ENCODE measurements at regions not wholly inside any gene's neighbourhood (a gene's known extent, or its start where the extent isn't known, plus 50 kb on each side); places are given as distances from the start of the nearest gene placed in this dataset.
A peak's percentile ranks its signal among the peaks of the same experiment; 100 is the strongest.

DNA sequence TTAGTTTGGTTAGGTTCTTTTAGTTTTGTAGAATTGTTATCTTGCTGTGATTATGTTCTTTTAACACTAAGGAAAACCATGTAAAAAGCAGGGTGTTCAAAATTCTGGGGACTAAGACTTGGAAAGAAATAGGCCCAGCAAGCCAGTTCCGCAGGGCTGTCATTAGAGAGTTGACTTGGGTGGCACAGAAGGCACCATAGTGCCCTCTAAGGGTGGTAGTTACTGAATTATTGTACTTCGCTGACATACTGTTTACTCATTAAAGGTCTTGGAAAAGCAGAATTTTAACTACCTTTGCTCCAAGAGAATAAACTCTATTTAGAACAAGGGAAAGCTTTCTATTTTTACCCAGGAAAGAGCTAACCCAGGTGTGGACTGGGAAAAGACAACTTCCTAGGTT is 86.5 kb downstream of the OTUD1 start:
- no peaks in the 10 kb centered on the region for H3K27me3 ChIP-seq (replicated peaks in 1 of 2; ENCODE audit: control insufficient read depth in 2 of 2, insufficient read depth in 2 of 2, low read length in 1 of 2)
- in situ Hi-C loops (cut with MboI) (no loop called here), intact Hi-C loops (cut with micrococcal nuclease; ENCODE audit: unreplicated experiment) (loop anchor here (1.0 to 5.0 kb wide), 3 partner anchors 177 to 368 kb away; no protein-coding TSS in a partner anchor)
- no peaks in the 10 kb centered on the region for H3K36me3 ChIP-seq (ENCODE audit: control insufficient read depth in 2 of 2, insufficient read depth in 2 of 2, low read length in 1 of 2)
- WGBS (ENCODE audit: insufficient coverage, insufficient replicate concordance, low lambda C conversion rate, missing lambda C conversion rate) = 38% methylated on average over 2 of the region's 2 CpGs
- ATAC-seq (peak; percentile 72), FAIRE-seq (no peak), DNase-seq (ENCODE audit: low read depth, low spot score) (no peak)
- H3K4me1 ChIP-seq (ENCODE audit: control insufficient read depth, insufficient read depth, low read length) = no peaks in the 10 kb centered on the region
- H3K27ac ChIP-seq (ENCODE audit: control insufficient read depth, insufficient read depth) = no peak overlapping the region
- H4K20me1 ChIP-seq (ENCODE audit: control insufficient read depth, insufficient read depth) = no peaks in the 10 kb centered on the region
- H3K4me2 ChIP-seq (ENCODE audit: control insufficient read depth, insufficient read depth) = no peak overlapping the region
- H3K9ac ChIP-seq (ENCODE audit: control insufficient read depth, insufficient read depth, low read length) = no peak overlapping the region
- no peak overlapping the region for H2AFZ ChIP-seq (ENCODE audit: control insufficient read depth, low read depth, low read length)
- CTCF ChIA-PET = interaction anchor here (3.7 kb wide), 1 partner anchor 211 kb away, joined by 13 read pairs; no protein-coding TSS in a partner anchor
- BruUV-seq (replicated peaks) = no TSS peak
- no peaks in the 10 kb centered on the region for H3K79me2 ChIP-seq (ENCODE audit: control insufficient read depth, insufficient read depth, low read length)
- SMC1A ChIA-PET (ENCODE audit: uncharacterized antibody, unreplicated experiment) = no interaction called here
- RAD21 ChIA-PET (ENCODE audit: unreplicated experiment) = interaction anchor here (1.2 kb wide), 1 partner anchor 210 kb away, joined by 3 read pairs; no protein-coding TSS in a partner anchor
- no peak overlapping the region for H3K4me3 ChIP-seq
- TF ChIP-seq CTCF (IDR thresholded peaks at IDR 0.05 in 2 of 3, conservative IDR thresholded peaks at IDR 0.05 in 1 of 3; ENCODE audit: control insufficient read depth in 2 of 3, extremely low read depth in 1 of 3, insufficient read depth in 1 of 3, low read depth in 3 of 3, low read length in 3 of 3) = peak; percentile 22 to 52 (median 50); a peak in 5 of 6 replicates
- no peak for TF ChIP-seq ASH2L (IDR thresholded peaks at IDR 0.05; ENCODE audit: borderline replicate concordance, low read depth)
- no peak for TF ChIP-seq PKNOX1 (IDR thresholded peaks at IDR 0.05)
- TF ChIP-seq SRF (IDR thresholded peaks at IDR 0.05; ENCODE audit: low read depth in 2 of 2, low read length in 2 of 2) = no peak
- TF ChIP-seq, protein P1, sequence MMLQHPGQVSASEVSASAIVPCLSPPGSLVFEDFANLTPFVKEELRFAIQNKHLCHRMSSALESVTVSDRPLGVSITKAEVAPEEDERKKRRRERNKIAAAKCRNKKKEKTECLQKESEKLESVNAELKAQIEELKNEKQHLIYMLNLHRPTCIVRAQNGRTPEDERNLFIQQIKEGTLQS (IDR thresholded peaks at IDR 0.05; ENCODE audit: borderline replicate concordance, extremely low read depth, low read depth, low read length) = no peak
- no peak for TF ChIP-seq NR2C1 (IDR thresholded peaks at IDR 0.05)
- TF ChIP-seq BCL11A (IDR thresholded peaks at IDR 0.05; ENCODE audit: low read depth, low read length) = no peak
- TF ChIP-seq RAD21 (IDR thresholded peaks at IDR 0.05; ENCODE audit: insufficient read depth, low read depth, low read length) = peak; percentile 68
- TF ChIP-seq BCL3 (IDR thresholded peaks at IDR 0.05; ENCODE audit: borderline replicate concordance, insufficient read depth, low read depth, low read length, poor library complexity, severe bottlenecking) = no peak
- no peak for TF ChIP-seq NR2C2 (IDR thresholded peaks at IDR 0.05; ENCODE audit: borderline replicate concordance, control insufficient read depth, insufficient read length, low read depth)
- no peak for TF ChIP-seq TCF12 (IDR thresholded peaks at IDR 0.05; ENCODE audit: low read depth, low read length)
- no peak for TF ChIP-seq IRF5 (IDR thresholded peaks at IDR 0.05; ENCODE audit: borderline replicate concordance)
- TF ChIP-seq JUNB (IDR thresholded peaks at IDR 0.05) = no peak
- TF ChIP-seq EZH2 (IDR thresholded peaks at IDR 0.05; ENCODE audit: borderline replicate concordance, control insufficient read depth, low read depth, low read length) = no peak
- peak; percentile 69 for TF ChIP-seq SMC3 (IDR thresholded peaks at IDR 0.05; ENCODE audit: borderline replicate concordance, low read length)
- H3K9me3 ChIP-seq (replicated peaks; ENCODE audit: control insufficient read depth, insufficient read depth, low read length) = no peaks in the 10 kb centered on the region
- POLR2A ChIA-PET = no interaction called here

All from GM12878 (cell line).